H1 (cell line): ENCODE measurements at regions not wholly inside any gene's neighbourhood (a gene's known extent, or its start where the extent isn't known, plus 50 kb on each side); places are given as distances from the start of the nearest gene placed in this dataset.

ENCODE experiments used
- ATF2 ChIP-seq: IDR thresholded peaks from 2 replicates; pipeline ENCODE4 v1.6.1; 2012; ENCODE audit warnings: low read length, inconsistent platforms
- EP300 ChIP-seq, 2 experiments: IDR thresholded peaks; 1 replicate in 1 of 2; 2 replicates in 1 of 2; pipeline ENCODE4 v1.6.1; 2011 to 2012; ENCODE audit warnings: low read depth in 2 of 2, low read length in 2 of 2, mild to moderate bottlenecking in 2 of 2, borderline replicate concordance in 1 of 2, inconsistent platforms in 1 of 2, moderate library complexity in 1 of 2
- KDM4A ChIP-seq: IDR thresholded peaks from one replicate; pipeline ENCODE4 v1.7.1; 2012; ENCODE audit warnings: low read depth, mild to moderate bottlenecking, moderate library complexity, low read length, inconsistent platforms; ENCODE audit not compliant: severe bottlenecking
- POLR2AphosphoS5 ChIP-seq: IDR thresholded peaks from 2 replicates; pipeline ENCODE4 v1.6.1; 2011; ENCODE audit warnings: low read depth, low read length
- RAD21 ChIP-seq, 2 experiments: IDR thresholded peaks in 1 of 2; conservative IDR thresholded peaks in 1 of 2; 2 replicates each; pipeline ENCODE4 v1.6.1; 2011; ENCODE audit warnings: low read depth in 2 of 2, low read length in 2 of 2, improper control_type of control experiment in 1 of 2, inconsistent platforms in 1 of 2, mild to moderate bottlenecking in 1 of 2, moderate library complexity in 1 of 2
- TAF7 ChIP-seq: optimal IDR thresholded peaks from 2 replicates; pipeline ENCODE3; 2011; ENCODE audit warnings: low read depth, mild to moderate bottlenecking, inconsistent platforms, low read length, moderate library complexity, borderline replicate concordance
- TEAD4 ChIP-seq: IDR thresholded peaks from 2 replicates; pipeline ENCODE4 v1.6.1; 2012; ENCODE audit warnings: low read depth, low read length, inconsistent platforms, mixed read lengths

GRCh38 chr7:130844811-130845580, 111.0 kb upstream of the KLF14 start (continued):
- no peak for TF ChIP-seq TEAD4
- no peak for TF ChIP-seq POLR2AphosphoS5
- TF ChIP-seq EP300 (IDR thresholded peaks at IDR 0.05; ENCODE audit: borderline replicate concordance in 1 of 2, low read depth in 2 of 2, low read length in 2 of 2): no peak
- TF ChIP-seq TAF7: no peak
- no peak for TF ChIP-seq ATF2
- TF ChIP-seq RAD21 (IDR thresholded peaks at IDR 0.05 in 1 of 2, conservative IDR thresholded peaks at IDR 0.05 in 1 of 2; ENCODE audit: low read depth in 2 of 2, low read length in 2 of 2): no peak
- no peak for TF ChIP-seq KDM4A
